Caco-2 (cell line): ENCODE measurements at regions not wholly inside any gene's neighbourhood (a gene's known extent, or its start where the extent isn't known, plus 50 kb on each side); places are given as distances from the start of the nearest gene placed in this dataset.

ENCODE experiments used
- BruUV-seq: library from RNA; stranded (reverse); fragments of 400-500 nt; replicated peaks from 2 replicates; lab custom pipeline; 2021; lab: Mats Ljungman, UMichigan
- CTCF ChIA-PET: fragments of 300-600 bp; sonication (Branson Sonifier 250); formaldehyde crosslinking; loops from one replicate; lab custom pipeline; 2022; ENCODE audit warnings: antibody characterized with exemption; lab: Charles Lee
- POLR2A ChIA-PET: fragments of 300-600 bp; sonication (Branson Sonifier 250); formaldehyde crosslinking; loops from one replicate; lab custom pipeline; 2022; ENCODE audit warnings: antibody characterized with exemption; lab: Charles Lee
- DNase-seq, 2 experiments: peaks; one replicate each; pipeline versions ENCODE4 v3.0.0 to v3.0.0-alpha.2; 2020 to 2022
- H3K27me3 ChIP-seq: replicated peaks from 2 replicates; pipeline ENCODE4 v1.6.0; 2011; ENCODE audit warnings: low read length; ENCODE audit not compliant: control insufficient read depth, insufficient read depth
- H3K36me3 ChIP-seq: 2 replicates; pipeline ENCODE4 v1.5.1; 2011; ENCODE audit warnings: low read length; ENCODE audit not compliant: control insufficient read depth, insufficient read depth
- H3K4me1 ChIP-seq: fragments of 250-450 bp; sonication (Bioruptor Pico); 2 replicates; pipeline ENCODE4 v1.5.1; 2020; ENCODE audit warnings: mild to moderate bottlenecking
- H3K4me3 ChIP-seq: 2 replicates; pipeline ENCODE4 v1.5.1; 2011; ENCODE audit warnings: low read depth, mild to moderate bottlenecking, control low read depth, low read length
- H3K9me3 ChIP-seq: fragments of 250-450 bp; sonication (Bioruptor Pico); 2 replicates; pipeline ENCODE4 v1.5.1; 2020; ENCODE audit warnings: mild to moderate bottlenecking, moderate library complexity
- H3K27ac Mint-ChIP-seq: one replicate; pipeline ENCODE4 v1.8.0; 2022; ENCODE audit warnings: mixed read lengths; ENCODE audit not compliant: unreplicated experiment
- H3K27me3 Mint-ChIP-seq: one replicate; pipeline ENCODE4 v1.8.0; 2022; ENCODE audit warnings: mixed read lengths; ENCODE audit not compliant: insufficient read depth, unreplicated experiment
- H3K36me3 Mint-ChIP-seq: one replicate; pipeline ENCODE4 v1.8.0; 2022; ENCODE audit warnings: mild to moderate bottlenecking, mixed read lengths; ENCODE audit not compliant: insufficient read depth, unreplicated experiment
- H3K4me1 Mint-ChIP-seq: one replicate; pipeline ENCODE4 v1.8.0; 2022; ENCODE audit warnings: low read depth, mixed read lengths; ENCODE audit not compliant: unreplicated experiment
- H3K4me3 Mint-ChIP-seq: one replicate; pipeline ENCODE4 v1.8.0; 2022; ENCODE audit warnings: mild to moderate bottlenecking, moderate library complexity, mixed read lengths; ENCODE audit not compliant: unreplicated experiment
- H3K9me3 Mint-ChIP-seq: one replicate; pipeline ENCODE4 v1.8.0; 2022; ENCODE audit warnings: mixed read lengths; ENCODE audit not compliant: unreplicated experiment
- CTCF ChIP-seq, 2 experiments: fragments of 200-600 bp in 1 of 2; IDR thresholded peaks; 1 replicate in 1 of 2; 2 replicates in 1 of 2; pipeline versions ENCODE4 v1.5.1 to v1.8.0; 2011 to 2022; ENCODE audit warnings: antibody characterized with exemption in 1 of 2, control low read depth in 1 of 2, inconsistent platforms in 1 of 2, low read depth in 1 of 2, low read length in 1 of 2, mild to moderate bottlenecking in 1 of 2, moderate library complexity in 1 of 2; ENCODE audit not compliant: insufficient read depth in 1 of 2, severe bottlenecking in 1 of 2, unreplicated experiment in 1 of 2
- intact Hi-C: fragments of 100-400 bp; cut with micrococcal nuclease; formaldehyde crosslinking; loops from one replicate; pipeline ENCODE4 v1.10.0; 2022; ENCODE audit not compliant: unreplicated experiment

- no peaks in the 10 kb centered on the region for H3K9me3 ChIP-seq
- POLR2A ChIA-PET: no interaction called here
- CTCF ChIA-PET: no interaction called here
- no TSS peak for BruUV-seq
- TF ChIP-seq CTCF (IDR thresholded peaks at IDR 0.05; ENCODE audit: insufficient read depth in 1 of 2, low read depth in 1 of 2, low read length in 1 of 2, severe bottlenecking in 1 of 2, unreplicated experiment in 1 of 2): no peak
- intact Hi-C loops: no loop called here
- no peak for DNase-seq
- no peaks in the 10 kb centered on the region for H3K36me3 ChIP-seq
- no peaks in the 10 kb centered on the region for H3K27me3 ChIP-seq
- H3K27me3 Mint-ChIP-seq: peaks cover 3% of the 10 kb centered on the region
- H3K9me3 Mint-ChIP-seq: no peaks in the 10 kb centered on the region
- H3K4me3 ChIP-seq: no peak overlapping the region
- no peaks in the 10 kb centered on the region for H3K36me3 Mint-ChIP-seq
- no peak overlapping the region for H3K4me3 Mint-ChIP-seq
- H3K27ac Mint-ChIP-seq: no peak overlapping the region
- H3K4me1 ChIP-seq: no peaks in the 10 kb centered on the region
- H3K4me1 Mint-ChIP-seq: no peaks in the 10 kb centered on the region
Observed at GRCh38 chr4:100076753-100077152, 113.5 kb downstream of the DDIT4L start.

- Mint-ChIP-seq H3K36me3 (no peaks in the 10 kb centered on the region), H3K9me3 (no peaks in the 10 kb centered on the region), H3K27ac (no peak overlapping the region), H3K4me1 (no peaks in the 10 kb centered on the region), H3K4me3 (no peak overlapping the region), H3K27me3 (peaks cover 3% of the 10 kb centered on the region)
- Histone ChIP-seq H3K36me3 (no peaks in the 10 kb centered on the region), H3K9me3 (no peaks in the 10 kb centered on the region), H3K27me3 (no peaks in the 10 kb centered on the region), H3K4me3 (no peak overlapping the region), H3K4me1 (no peaks in the 10 kb centered on the region)
- intact Hi-C loops: no loop called here
- ChIA-PET POLR2A (no interaction called here), CTCF (no interaction called here)
- no peak for DNase-seq
- no peak for TF ChIP-seq CTCF (IDR thresholded peaks at IDR 0.05; ENCODE audit: insufficient read depth in 1 of 2, low read depth in 1 of 2, low read length in 1 of 2, severe bottlenecking in 1 of 2, unreplicated experiment in 1 of 2)
- BruUV-seq: no TSS peak
Observed at GRCh38 chr4:100075486-100076270, 114.6 kb downstream of the DDIT4L start.

GRCh38 chr4:100075056-100075455, 115.2 kb downstream of the DDIT4L start:
- BruUV-seq: no TSS peak
- ChIA-PET CTCF (no interaction called here), POLR2A (no interaction called here)
- Histone ChIP-seq H3K9me3 (no peaks in the 10 kb centered on the region), H3K4me1 (no peaks in the 10 kb centered on the region), H3K36me3 (no peaks in the 10 kb centered on the region), H3K4me3 (no peak overlapping the region), H3K27me3 (no peaks in the 10 kb centered on the region)
- H3K4me1 Mint-ChIP-seq: no peaks in the 10 kb centered on the region
- peaks cover 3% of the 10 kb centered on the region for H3K27me3 Mint-ChIP-seq
- intact Hi-C loops: no loop called here
- no peak overlapping the region for H3K27ac Mint-ChIP-seq
- no peaks in the 10 kb centered on the region for H3K9me3 Mint-ChIP-seq
- no peak overlapping the region for H3K4me3 Mint-ChIP-seq
- no peaks in the 10 kb centered on the region for H3K36me3 Mint-ChIP-seq
- TF ChIP-seq CTCF (IDR thresholded peaks at IDR 0.05; ENCODE audit: insufficient read depth in 1 of 2, low read depth in 1 of 2, low read length in 1 of 2, severe bottlenecking in 1 of 2, unreplicated experiment in 1 of 2): no peak
- no peak for DNase-seq
